ENCODE measurements at regions not wholly inside any gene's neighbourhood (a gene's known extent, or its start where the extent isn't known, plus 50 kb on each side); places are given as distances from the start of the nearest gene placed in this dataset.

DNA sequence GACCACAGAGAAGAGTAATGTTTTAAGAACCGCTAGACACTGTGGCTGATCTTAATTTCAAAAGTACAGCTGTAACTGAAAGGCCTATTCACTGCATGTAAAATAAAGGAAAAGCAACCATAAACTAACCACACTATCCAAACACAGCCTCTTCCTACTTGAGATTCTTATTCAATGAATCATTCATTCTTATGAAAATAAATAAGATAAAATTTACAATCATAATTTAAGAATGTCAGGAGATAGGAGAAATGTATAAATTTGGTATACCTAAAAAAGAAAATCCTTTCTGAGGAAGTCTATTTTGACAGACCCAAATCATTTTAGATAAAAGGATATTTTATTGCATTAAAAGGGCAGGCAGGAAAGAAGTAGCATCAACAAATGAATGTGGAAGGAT lies 533.5 kb upstream of the ZNF385D start:
- Histone ChIP-seq H3K9me3 (ENCODE audit: low read length) (no peaks in the 10 kb centered on the region), H3K79me2 (ENCODE audit: insufficient read depth, low read length) (no peaks in the 10 kb centered on the region), H3K27me3 (ENCODE audit: insufficient read depth, low read length) (no peaks in the 10 kb centered on the region), H3K9ac (ENCODE audit: low read length) (no peak overlapping the region), H3K27ac (ENCODE audit: low read depth, low read length, poor library complexity, severe bottlenecking) (no peak overlapping the region), H3K36me3 (ENCODE audit: insufficient read depth, low read length) (no peaks in the 10 kb centered on the region), H4K20me1 (ENCODE audit: insufficient read depth, low read length) (no peaks in the 10 kb centered on the region), H3F3A (ENCODE audit: insufficient read depth, low read length) (no peaks in the 10 kb centered on the region), H3K9me2 (ENCODE audit: low read depth, low read length) (no peaks in the 10 kb centered on the region), H2AFZ (ENCODE audit: low read length) (no peak overlapping the region), H3K4me1 (ENCODE audit: insufficient read depth, low read length, severe bottlenecking) (no peaks in the 10 kb centered on the region), H3K4me3 (ENCODE audit: low read depth, low read length, poor library complexity, severe bottlenecking) (no peak overlapping the region), H3K4me2 (ENCODE audit: low read length) (no peak overlapping the region)
- no peak for TF ChIP-seq EZH2 (IDR thresholded peaks at IDR 0.05; ENCODE audit: borderline replicate concordance, low read length)
- TF ChIP-seq, protein P1, sequence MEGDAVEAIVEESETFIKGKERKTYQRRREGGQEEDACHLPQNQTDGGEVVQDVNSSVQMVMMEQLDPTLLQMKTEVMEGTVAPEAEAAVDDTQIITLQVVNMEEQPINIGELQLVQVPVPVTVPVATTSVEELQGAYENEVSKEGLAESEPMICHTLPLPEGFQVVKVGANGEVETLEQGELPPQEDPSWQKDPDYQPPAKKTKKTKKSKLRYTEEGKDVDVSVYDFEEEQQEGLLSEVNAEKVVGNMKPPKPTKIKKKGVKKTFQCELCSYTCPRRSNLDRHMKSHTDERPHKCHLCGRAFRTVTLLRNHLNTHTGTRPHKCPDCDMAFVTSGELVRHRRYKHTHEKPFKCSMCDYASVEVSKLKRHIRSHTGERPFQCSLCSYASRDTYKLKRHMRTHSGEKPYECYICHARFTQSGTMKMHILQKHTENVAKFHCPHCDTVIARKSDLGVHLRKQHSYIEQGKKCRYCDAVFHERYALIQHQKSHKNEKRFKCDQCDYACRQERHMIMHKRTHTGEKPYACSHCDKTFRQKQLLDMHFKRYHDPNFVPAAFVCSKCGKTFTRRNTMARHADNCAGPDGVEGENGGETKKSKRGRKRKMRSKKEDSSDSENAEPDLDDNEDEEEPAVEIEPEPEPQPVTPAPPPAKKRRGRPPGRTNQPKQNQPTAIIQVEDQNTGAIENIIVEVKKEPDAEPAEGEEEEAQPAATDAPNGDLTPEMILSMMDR (IDR thresholded peaks at IDR 0.05; ENCODE audit: low read length) = no peak

DNA sequence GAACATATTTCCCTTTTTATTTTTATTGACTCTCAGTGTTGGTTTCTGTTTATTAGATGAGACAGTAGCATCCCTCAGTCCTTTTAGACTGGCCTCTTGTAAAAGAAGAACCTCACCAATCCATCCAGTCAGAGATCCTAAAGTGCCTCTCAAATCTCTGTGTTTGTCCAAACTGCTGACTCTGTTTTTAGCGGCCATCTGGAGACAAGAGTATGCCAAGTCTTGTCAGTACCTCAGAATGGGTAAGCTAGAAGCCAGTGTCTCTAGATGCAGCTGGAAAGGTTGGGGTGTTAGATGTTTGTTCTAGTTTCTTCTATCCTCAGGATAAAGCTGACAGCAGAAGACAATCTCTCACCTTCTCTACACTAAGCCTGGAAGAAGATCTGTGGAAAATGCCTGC lies 537.7 kb upstream of the ZNF385D start:
- TF ChIP-seq, protein P1 (IDR thresholded peaks at IDR 0.05; ENCODE audit: low read length) = no peak
- no peak for TF ChIP-seq EZH2 (IDR thresholded peaks at IDR 0.05; ENCODE audit: borderline replicate concordance, low read length)
- Histone ChIP-seq H4K20me1 (ENCODE audit: insufficient read depth, low read length) (no peaks in the 10 kb centered on the region), H3F3A (ENCODE audit: insufficient read depth, low read length) (no peaks in the 10 kb centered on the region)

DNA sequence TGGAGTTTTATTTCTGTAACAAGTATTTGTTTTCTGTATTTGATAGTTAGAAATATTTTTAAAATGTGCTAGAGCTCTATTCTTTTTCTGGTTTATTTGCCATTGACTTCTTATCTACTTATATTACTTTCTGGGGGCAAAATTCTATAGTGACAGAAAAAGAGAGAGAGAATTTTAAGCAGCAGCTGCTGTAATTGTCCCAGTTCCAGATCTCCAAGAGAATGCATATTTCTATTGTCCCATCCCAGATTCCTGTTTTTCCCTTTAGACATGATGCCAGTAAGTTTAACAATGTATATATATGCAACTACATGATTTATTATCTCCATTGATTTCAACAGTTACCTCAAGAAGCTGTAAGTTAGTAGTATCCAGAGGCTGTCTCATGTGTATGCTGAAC lies 541.7 kb upstream of the ZNF385D start:
- no peaks in the 10 kb centered on the region for H3K79me2 ChIP-seq (ENCODE audit: insufficient read depth, low read length)
- no peak overlapping the region for H3K4me2 ChIP-seq (ENCODE audit: low read length)
- H3K9ac ChIP-seq (ENCODE audit: low read length) = no peak overlapping the region
- H2AFZ ChIP-seq (ENCODE audit: low read length) = no peak overlapping the region
- no peaks in the 10 kb centered on the region for H3K36me3 ChIP-seq (ENCODE audit: insufficient read depth, low read length)
- no peaks in the 10 kb centered on the region for H3K9me3 ChIP-seq (ENCODE audit: low read length)
- no peaks in the 10 kb centered on the region for H4K20me1 ChIP-seq (ENCODE audit: insufficient read depth, low read length)
- no peak overlapping the region for H3K4me3 ChIP-seq (ENCODE audit: low read depth, low read length, poor library complexity, severe bottlenecking)
- H3K27ac ChIP-seq (ENCODE audit: low read depth, low read length, poor library complexity, severe bottlenecking) = no peak overlapping the region
- TF ChIP-seq, protein P1 (IDR thresholded peaks at IDR 0.05; ENCODE audit: low read length) = no peak
- no peak for TF ChIP-seq EZH2 (IDR thresholded peaks at IDR 0.05; ENCODE audit: borderline replicate concordance, low read length)
- H3K27me3 ChIP-seq (ENCODE audit: insufficient read depth, low read length) = no peaks in the 10 kb centered on the region
- no peaks in the 10 kb centered on the region for H3F3A ChIP-seq (ENCODE audit: insufficient read depth, low read length)
- H3K4me1 ChIP-seq (ENCODE audit: insufficient read depth, low read length, severe bottlenecking) = no peaks in the 10 kb centered on the region
- H3K9me2 ChIP-seq (ENCODE audit: low read depth, low read length) = no peaks in the 10 kb centered on the region

More for the DNA sequence above, 537.7 kb upstream of the ZNF385D start:
- Histone ChIP-seq H3K4me1 (ENCODE audit: insufficient read depth, low read length, severe bottlenecking) (no peaks in the 10 kb centered on the region), H3K9ac (ENCODE audit: low read length) (no peak overlapping the region), H3K27ac (ENCODE audit: low read depth, low read length, poor library complexity, severe bottlenecking) (no peak overlapping the region), H2AFZ (ENCODE audit: low read length) (no peak overlapping the region), H3K36me3 (ENCODE audit: insufficient read depth, low read length) (no peaks in the 10 kb centered on the region), H3K9me3 (ENCODE audit: low read length) (no peaks in the 10 kb centered on the region), H3K79me2 (ENCODE audit: insufficient read depth, low read length) (no peaks in the 10 kb centered on the region), H3K4me3 (ENCODE audit: low read depth, low read length, poor library complexity, severe bottlenecking) (no peak overlapping the region), H3K4me2 (ENCODE audit: low read length) (no peak overlapping the region), H3K27me3 (ENCODE audit: insufficient read depth, low read length) (no peaks in the 10 kb centered on the region), H3K9me2 (ENCODE audit: low read depth, low read length) (no peaks in the 10 kb centered on the region)
